Activated CD4-positive, alpha-beta T cell treated with anti-CD3 and anti-CD28 coated beads for 48 hours (primary cell): ENCODE measurements at regions not wholly inside any gene's neighbourhood (a gene's known extent, or its start where the extent isn't known, plus 50 kb on each side); places are given as distances from the start of the nearest gene placed in this dataset.
"Not testable (repeated sequence)": the region's sequence is repeated elsewhere in the genome, so short reads cannot be mapped to it uniquely, and the experiment has no call there.

Source experiments
- DNase-seq: peaks from one replicate; pipeline ENCODE4 v3.0.0-alpha.2; 2020

DNA sequence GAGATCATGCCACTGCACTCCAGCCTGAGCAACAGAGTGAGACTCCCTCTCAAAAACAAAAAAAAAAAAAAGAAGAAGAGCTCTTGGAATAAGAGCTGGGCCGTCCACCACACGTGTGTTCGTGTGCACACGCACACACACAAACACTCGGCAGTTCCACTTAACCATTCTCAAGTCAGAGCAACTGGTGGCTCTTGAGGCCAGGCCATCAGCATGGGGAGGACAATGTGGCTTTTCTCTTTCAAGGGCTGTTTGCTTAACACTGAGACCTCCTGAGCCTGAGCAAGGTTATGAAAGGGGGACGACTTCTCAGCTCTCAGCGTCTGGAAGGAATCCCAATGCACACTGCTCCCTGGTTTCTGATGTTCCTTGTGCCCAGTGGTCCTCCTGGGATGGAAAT is 444.9 kb downstream of the SOX9 start:
- DNase-seq = no peak

DNA sequence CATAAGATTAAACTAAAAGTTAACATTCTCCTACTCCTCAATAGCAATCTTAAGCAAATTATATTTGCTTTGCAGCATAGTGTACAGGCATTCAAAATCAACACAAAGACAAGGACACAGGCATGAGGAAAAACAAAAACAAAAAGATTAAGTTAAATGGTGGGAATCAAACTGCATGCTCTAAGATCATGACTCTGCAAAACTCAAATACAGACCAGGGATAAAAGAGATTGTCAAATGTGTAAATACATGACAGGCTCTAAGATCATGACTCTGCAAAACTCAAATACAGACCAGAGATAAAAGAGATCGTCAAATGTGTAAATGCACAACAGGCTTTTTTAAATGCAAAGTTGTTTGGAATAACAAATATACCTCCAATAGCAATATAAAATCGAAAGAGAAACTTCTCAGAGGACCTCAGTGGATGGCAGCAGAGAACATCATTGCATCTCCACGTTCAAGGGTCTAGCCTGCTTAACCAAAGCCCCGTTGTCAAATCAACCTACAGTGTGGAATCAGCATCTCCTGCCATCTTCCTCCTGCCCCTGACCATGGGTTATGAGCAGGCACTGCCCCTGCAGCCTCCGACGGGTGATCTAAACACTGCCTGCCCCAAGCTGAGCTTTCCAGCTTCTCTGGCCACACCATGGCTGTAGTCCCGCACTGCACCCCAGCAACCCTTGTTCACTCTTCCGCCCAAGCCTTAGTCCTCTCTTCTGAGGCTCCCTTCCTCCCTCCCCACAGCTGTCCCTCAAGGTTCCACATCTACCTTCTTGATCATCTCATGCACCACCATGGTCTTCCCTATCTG is 446.1 kb downstream of the SOX9 start:
- no peak for DNase-seq

GRCh38 chr17:72567774-72568173 is 447.0 kb downstream of the SOX9 start:
- no peak for DNase-seq

DNA sequence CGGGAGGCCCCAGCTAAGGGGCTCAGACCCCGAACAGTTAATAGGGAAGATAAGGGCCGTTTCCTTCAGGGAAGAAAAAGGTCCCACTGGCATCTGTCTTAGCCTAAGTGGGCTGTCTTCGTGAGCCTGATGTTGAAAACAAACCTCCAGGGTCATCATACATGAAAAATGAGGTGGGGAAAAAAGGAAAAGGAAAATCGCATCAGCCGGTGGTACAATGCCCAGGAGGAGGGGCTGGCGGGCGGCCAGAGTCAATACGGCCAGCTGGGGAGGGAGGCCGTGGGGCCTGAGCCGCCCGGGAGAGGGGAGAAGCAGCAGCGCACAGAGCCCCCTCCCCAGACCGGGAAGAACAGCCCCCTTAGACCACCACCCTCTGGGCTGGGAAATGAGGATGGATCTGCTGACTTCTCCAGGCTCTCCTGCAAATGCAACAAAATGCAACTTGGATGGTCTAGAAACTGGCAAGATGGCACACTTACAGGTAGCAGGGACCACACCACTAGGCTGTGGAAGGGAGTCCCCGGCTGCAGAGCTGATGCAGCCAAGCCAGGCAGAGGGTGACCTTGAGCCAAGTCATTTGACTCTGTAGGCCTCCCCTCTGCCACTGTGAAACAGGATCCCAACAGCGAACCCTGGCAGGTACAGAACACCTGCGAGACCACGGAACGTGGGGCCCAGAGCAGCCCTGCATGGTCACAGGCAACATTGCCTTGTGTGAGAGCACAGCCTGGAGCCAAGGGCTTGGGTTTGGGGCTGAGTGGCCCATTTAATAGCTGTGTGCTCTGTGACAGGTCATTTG is 448.5 kb downstream of the SOX9 start:
- no peak for DNase-seq

GRCh38 chr17:72571813-72572396 is 451.1 kb downstream of the SOX9 start:
- no peak for DNase-seq

DNA sequence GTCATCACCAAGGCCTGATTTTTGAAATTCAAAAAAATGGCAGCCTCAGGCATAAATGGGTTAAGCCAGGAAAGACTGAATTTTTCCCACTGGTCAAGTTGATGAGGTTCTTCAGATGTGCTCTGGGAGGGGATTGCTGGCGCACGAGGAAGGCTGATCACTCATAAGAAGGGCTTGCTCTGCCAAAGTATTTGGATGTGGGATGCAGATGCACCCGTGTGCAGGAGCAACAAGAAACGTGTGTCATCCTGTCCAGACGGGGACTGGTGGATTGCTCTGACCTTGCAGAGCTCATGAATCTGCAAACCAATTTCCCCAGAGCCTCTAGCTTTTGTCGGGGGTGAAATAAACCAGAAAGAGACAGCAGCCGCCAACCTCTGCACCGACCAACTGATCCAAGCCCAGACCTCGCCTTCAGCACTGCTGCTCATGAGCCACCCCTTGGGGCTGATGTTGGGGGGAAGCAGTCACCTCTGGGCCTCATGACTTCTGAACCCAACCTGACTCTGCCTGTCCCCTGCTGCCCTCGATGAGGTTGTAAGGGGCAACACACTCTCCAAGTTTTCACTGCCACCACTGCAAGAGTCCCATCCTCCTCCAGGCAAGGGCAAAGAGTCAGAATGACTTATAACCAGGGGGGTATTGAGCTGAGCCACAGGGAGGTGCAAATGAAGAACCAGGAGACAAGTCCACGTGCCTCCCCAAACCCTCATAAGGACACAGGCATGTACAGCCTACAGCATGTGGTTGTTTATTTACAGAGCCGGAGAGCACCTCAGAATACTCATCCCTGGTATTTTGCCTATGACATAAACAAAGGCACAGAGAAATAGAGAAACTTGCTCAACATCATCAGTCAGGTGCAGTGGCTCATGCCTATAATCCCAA is 452.0 kb downstream of the SOX9 start:
- DNase-seq = no peak

- DNase-seq = not testable (repeated sequence)
These were observed 452.6 kb downstream of the SOX9 start for GRCh38 chr17:72573492-72573801.

GRCh38 chr17:72574675-72575510 is 454.1 kb downstream of the SOX9 start:
- DNase-seq = no peak

GRCh38 chr17:72575542-72576233 is 454.9 kb downstream of the SOX9 start:
- no peak for DNase-seq

DNA sequence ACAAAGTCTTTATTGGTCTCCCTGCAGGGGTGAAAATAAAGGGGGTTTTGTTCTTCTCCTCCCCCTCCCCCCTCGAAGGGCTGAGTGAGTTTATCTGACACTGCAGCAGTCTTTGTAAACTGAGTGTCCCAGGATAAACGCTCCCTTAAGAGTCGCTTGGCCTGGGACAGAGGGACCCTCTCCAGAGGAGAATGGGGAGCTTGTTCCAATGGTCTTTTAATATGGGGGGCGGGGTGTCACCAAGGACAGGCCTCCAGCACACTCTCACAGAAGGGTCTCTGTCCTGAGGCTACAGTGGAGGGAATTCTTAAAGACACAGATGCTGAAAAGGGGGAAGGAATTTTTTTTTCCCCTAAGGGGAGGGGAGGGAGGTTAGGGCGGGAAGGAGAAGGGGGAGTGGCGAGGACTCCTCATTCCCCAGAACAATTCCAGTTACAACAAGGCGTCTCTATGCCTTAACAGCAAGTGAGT is 455.5 kb downstream of the SOX9 start:
- no peak for DNase-seq

- no peak for DNase-seq
These were observed 458.1 kb downstream of the SOX9 start for GRCh38 chr17:72578817-72579470.

DNA sequence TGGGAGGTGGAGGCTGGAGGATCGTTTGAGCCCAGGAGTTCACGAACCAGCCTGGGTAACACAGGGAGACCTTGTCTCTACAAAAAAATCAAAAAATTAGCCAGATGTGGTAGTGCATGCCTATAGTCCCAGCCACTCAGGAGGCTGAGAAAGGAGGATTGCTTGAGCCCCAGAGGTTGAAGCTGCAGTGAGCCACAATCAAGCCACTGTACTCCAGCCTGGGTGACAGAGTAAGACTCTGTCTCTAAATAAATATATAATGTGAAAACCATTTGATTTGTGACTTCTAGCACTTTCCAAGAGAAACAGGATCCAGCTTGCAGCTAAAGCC is 459.1 kb downstream of the SOX9 start:
- no peak for DNase-seq

- DNase-seq = no peak
These were observed 459.7 kb downstream of the SOX9 start for GRCh38 chr17:72580321-72581127.

- no peak for DNase-seq
These were observed 466.3 kb downstream of the SOX9 start for GRCh38 chr17:72587156-72587555.

GRCh38 chr17:72587773-72588511 is 467.1 kb downstream of the SOX9 start:
- peak; percentile 8 for DNase-seq

DNA sequence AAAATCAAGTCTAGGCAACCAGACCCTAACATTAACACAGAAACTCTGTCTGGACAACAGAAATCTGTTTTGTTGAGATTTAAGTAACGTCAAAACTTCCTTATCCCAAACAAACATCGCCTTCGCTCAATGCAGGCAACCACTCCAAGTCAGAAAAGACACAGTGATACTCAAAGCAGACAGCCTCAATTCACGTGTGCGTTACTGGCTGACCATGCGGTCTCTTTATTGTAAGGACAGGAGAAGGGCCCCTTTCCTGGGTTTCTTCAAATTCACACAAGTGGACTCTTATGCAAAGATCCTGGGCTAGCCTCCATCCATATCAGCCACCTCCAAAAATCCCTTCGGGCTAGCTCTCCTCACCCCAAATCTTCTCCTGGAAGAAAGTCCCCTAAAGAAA is 467.7 kb downstream of the SOX9 start:
- no peak for DNase-seq

DNA sequence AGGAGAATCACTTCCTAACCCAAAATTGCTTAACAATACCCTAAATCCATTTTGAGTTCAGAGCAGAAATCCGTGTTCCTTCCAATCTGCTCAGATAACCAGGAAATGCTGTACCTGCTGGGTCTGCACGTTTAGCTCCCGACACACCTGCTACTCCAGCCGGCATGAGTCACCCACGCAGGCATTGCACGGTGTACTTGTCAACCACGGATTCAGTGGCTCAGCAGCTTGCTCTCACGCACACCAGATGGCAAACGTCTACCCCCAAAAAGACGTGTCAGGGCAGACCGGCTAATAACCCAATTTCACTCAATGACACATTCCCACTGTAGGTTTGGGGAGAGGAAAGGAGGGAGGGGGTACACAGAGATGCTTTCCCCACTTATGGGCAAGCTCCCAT is 468.1 kb downstream of the SOX9 start:
- DNase-seq = peak; percentile 15

- no peak for DNase-seq
These were observed 469.6 kb downstream of the SOX9 start for GRCh38 chr17:72590382-72590781.

- no peak for DNase-seq
These were observed 470.1 kb downstream of the SOX9 start for GRCh38 chr17:72590882-72591281.
